C4-2B (cell line): ENCODE measurements at regions not wholly inside any gene's neighbourhood (a gene's known extent, or its start where the extent isn't known, plus 50 kb on each side); places are given as distances from the start of the nearest gene placed in this dataset.
A peak's percentile ranks its signal among the peaks of the same experiment; 100 is the strongest.

Experiments
- H3K27ac ChIP-seq: fragments of 450-650 bp; 2 replicates; pipeline ENCODE4 v1.5.1; 2017
- ZFX ChIP-seq: fragments of 450-650 bp; IDR thresholded peaks from 2 replicates; pipeline ENCODE4 v1.6.1; 2017
- TF ChIP-seq, protein P1 (sequence below): fragments of 450-650 bp; conservative IDR thresholded peaks from 2 replicates; pipeline ENCODE4 v1.5.1; 2017; ENCODE audit warnings: mild to moderate bottlenecking

DNA sequence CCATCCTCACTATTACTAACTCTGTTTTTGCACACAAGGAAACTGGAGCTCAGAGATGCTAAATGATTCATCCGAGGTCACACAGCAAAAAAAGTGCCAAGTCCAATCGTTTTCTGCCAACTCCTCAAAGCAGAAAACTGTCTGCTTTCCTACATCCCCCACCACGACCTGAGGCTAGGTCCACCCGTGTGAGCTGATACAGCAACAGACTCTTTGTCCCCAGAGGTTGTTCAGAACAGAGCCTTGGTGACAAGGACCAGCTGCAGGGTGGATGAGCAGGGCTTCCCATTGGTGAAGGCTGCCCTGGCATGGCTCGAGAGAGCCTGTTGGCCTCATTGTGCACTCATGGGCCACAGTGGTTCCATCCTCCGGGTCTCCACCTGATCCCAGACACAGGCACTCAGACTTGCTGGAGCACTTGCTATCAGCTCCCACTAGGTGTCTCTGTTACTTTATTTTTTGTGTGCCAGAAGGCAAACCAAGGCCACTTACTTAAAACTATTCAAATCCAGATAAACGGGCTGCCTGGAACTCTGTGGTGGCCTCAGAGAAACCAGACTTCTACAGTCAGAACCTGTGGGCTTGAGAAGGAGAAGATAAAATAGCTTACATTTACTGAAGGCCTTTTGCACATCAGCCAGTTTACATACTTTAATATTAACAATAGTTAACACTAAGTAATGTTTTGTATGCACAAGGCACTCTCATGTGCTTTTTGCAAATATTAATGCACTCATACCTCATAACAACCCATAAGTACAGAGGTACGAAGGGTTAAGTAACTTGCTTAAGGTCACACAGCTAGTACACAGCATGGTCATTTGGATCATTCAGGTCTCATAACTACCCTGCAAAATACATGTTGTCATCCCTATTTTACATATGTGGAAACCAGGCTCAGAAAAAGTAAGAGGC is 62.9 kb upstream of the CTIF start:
- no peak overlapping the region for H3K27ac ChIP-seq
- TF ChIP-seq, protein P1, sequence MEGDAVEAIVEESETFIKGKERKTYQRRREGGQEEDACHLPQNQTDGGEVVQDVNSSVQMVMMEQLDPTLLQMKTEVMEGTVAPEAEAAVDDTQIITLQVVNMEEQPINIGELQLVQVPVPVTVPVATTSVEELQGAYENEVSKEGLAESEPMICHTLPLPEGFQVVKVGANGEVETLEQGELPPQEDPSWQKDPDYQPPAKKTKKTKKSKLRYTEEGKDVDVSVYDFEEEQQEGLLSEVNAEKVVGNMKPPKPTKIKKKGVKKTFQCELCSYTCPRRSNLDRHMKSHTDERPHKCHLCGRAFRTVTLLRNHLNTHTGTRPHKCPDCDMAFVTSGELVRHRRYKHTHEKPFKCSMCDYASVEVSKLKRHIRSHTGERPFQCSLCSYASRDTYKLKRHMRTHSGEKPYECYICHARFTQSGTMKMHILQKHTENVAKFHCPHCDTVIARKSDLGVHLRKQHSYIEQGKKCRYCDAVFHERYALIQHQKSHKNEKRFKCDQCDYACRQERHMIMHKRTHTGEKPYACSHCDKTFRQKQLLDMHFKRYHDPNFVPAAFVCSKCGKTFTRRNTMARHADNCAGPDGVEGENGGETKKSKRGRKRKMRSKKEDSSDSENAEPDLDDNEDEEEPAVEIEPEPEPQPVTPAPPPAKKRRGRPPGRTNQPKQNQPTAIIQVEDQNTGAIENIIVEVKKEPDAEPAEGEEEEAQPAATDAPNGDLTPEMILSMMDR, result peak; percentile 83
- no peak for TF ChIP-seq ZFX

DNA sequence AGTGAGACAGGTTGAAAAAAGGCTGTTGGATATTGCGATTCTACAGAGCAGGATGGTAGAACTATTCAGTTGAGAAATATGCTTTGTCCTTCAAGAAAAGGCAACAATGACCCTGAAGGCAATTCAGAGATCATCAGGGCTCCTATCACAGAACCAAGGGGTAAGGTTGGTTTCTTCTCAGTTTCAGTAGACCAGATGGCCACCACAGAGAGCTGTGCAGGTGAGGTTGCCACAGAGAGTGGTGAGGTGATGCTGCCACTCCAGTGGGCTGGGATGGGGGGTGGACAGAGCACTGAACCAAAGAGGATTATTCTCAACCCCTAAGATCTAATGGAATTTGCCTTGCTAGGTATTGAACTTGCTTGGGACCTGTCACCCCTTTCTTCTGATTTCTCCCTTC is 64.6 kb upstream of the ZBTB7C start:
- TF ChIP-seq ZFX, result no peak
- TF ChIP-seq, protein P1, result no peak
- no peak overlapping the region for H3K27ac ChIP-seq

DNA sequence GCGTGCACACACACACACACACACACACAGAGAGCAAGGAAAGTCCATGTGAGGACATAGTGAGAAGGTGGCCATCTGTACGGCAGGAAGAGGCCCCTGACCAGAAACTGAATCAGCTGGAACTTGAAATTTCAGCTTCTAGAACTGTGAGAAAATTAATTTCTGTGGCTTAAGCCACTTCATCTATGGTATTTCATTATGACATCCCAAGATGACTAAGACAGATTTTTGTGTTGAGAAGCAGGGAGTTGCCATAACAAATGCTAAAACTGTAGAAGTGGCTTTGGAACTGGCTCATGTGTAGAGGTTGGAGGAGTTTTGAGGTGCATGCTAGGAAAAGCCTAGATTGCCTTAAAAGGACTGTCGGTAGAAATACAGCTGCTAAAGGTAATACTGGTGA is 63.4 kb upstream of the ZBTB7C start:
- TF ChIP-seq ZFX, result no peak
- H3K27ac ChIP-seq, result no peak overlapping the region

DNA sequence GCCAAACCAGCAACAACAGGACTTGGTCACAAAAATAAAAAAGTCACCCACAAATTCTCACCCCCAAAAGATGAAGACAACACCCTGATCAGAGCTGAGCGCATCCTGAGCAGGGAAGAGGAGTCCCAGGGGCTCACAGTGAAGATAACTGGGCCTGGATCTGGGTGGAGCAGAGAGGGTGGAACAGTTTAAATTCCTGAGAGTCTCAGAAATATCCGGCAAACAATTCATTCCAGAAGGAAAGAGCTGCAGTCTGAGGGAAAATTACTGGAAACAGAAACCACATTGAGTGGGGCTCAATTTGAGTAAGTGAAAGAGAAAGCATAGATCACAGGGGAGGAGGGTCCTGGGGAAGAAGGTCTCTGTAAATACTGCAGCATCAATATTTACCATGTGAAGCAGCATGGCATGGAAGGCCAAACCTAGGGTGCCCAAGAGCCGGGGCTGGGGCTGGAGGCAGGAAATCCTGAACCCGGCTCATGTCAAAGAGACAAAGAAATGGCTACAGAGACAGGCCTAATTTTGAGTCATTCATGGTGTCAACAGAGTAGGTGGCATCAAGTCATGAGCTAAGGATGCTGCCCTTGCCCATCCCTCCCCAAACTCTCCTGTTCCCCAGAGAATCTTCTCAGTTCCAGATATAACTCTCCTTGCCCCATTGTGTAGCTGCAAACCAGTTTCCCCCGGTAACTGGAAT is 61.4 kb upstream of the ZBTB7C start:
- no peak overlapping the region for H3K27ac ChIP-seq
- TF ChIP-seq ZFX, result no peak
- TF ChIP-seq, protein P1, result no peak

DNA sequence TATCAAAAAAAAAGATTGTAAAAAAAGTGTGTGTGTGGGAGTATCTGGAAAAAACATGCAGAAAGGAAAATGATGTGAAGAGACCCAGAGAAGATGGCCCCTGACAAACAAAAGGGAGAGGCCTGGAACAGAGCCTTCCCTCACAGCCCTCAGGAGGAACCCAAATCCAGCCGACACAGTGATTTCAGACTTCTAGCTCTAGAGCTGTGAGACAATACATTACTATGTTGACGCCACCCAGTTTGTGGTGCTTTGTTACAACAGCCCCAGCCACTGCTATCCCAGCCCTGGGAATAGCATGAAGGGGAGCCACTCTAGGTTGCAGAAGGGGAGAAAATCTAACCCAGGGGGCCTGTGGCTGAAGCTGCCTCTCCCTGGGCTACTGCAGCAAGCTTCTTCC is 59.0 kb upstream of the ZBTB7C start:
- H3K27ac ChIP-seq, result no peak overlapping the region
- TF ChIP-seq, protein P1, result no peak
- no peak for TF ChIP-seq ZFX

DNA sequence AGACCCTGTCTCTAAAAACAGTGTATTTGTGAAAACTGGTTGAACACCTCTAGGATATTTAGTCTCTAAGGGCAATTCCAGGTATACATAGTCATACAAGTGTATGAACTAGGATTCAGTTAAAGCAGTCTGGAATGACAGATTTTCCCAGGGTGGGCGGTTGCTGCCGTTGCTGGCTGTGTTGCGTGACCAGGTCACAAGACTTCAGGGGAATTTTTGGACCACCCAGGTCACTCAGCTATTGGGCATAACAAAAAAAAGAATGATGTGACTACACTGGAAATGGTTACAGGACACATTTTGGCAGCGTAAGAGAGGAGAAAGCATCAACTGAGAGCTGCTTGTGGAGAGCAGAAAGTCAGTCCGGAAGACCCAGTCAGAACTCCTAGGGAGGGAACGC is 58.0 kb upstream of the ZBTB7C start:
- no peak overlapping the region for H3K27ac ChIP-seq
- no peak for TF ChIP-seq ZFX
- TF ChIP-seq, protein P1, result no peak

DNA sequence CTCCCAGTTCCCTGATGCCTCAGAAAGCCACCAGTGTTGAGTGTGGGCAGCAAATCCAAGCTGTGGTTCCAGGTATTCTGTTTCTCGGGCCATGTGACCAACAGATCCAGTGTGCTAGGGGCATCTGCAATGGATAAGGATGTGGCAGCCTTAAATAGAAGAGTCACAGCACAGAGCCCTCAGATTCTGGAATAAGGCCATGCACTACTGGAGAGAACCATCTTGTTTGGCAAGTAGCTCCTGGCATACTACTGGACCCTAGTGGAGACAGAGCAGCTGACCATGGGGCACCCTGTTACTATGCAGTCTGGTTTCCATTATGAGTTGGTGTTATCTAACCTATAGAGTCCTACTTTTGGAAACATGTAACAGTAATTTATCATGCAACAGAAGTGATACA is 53.3 kb upstream of the ZBTB7C start:
- H3K27ac ChIP-seq, result no peak overlapping the region

More for the DNA sequence above, 53.3 kb upstream of the ZBTB7C start:
- TF ChIP-seq ZFX, result no peak
- TF ChIP-seq, protein P1, result no peak
